SK-N-SH treated with all-trans-retinoic acid at 6 μM for 48 hours (cell line): ENCODE measurements at regions not wholly inside any gene's neighbourhood (a gene's known extent, or its start where the extent isn't known, plus 50 kb on each side); places are given as distances from the start of the nearest gene placed in this dataset.

Experiments
- ARNTL ChIP-seq: fragments of 450-650 bp; formaldehyde crosslinking; IDR thresholded peaks from 2 replicates; pipeline ENCODE4 v1.5.0; 2020; ENCODE audit warnings: low read depth, mild to moderate bottlenecking, moderate library complexity, borderline replicate concordance
- BACH2 ChIP-seq: fragments of 250-450 bp; sonication (Bioruptor Pico); IDR thresholded peaks from 2 replicates; pipeline ENCODE4 v1.9.0; 2021; ENCODE audit warnings: mild to moderate bottlenecking, borderline replicate concordance
- CREB5 ChIP-seq: fragments of 250-450 bp; sonication (Bioruptor Pico); IDR thresholded peaks from 2 replicates; pipeline ENCODE4 v1.5.1; 2020; ENCODE audit warnings: low read depth, mild to moderate bottlenecking, moderate library complexity
- CSDC2 ChIP-seq: fragments of 250-450 bp; sonication (Bioruptor Pico); IDR thresholded peaks from 2 replicates; pipeline ENCODE4 v1.5.0; 2020; ENCODE audit warnings: mild to moderate bottlenecking, moderate library complexity
- ESRRG ChIP-seq: fragments of 250-450 bp; sonication (Bioruptor Pico); IDR thresholded peaks from 2 replicates; pipeline ENCODE4 v1.6.1; 2021; ENCODE audit warnings: mild to moderate bottlenecking
- GLIS3 ChIP-seq: fragments of 250-450 bp; sonication (Bioruptor Pico); IDR thresholded peaks from 2 replicates; pipeline ENCODE4 v1.5.0; 2020; ENCODE audit warnings: mild to moderate bottlenecking, moderate library complexity
- OSR1 ChIP-seq: fragments of 250-450 bp; sonication (Bioruptor Pico); IDR thresholded peaks from 2 replicates; pipeline ENCODE4 v1.8.0; 2022; ENCODE audit warnings: moderate library complexity, mild to moderate bottlenecking, inconsistent platforms
- PATZ1 ChIP-seq: fragments of 250-450 bp; sonication (Bioruptor Pico); IDR thresholded peaks from 2 replicates; pipeline ENCODE4 v1.8.0; 2020; ENCODE audit warnings: mild to moderate bottlenecking, moderate library complexity, borderline replicate concordance
- RARB ChIP-seq: fragments of 250-450 bp; sonication (Bioruptor Pico); IDR thresholded peaks from 2 replicates; pipeline ENCODE4 v1.8.0; 2021; ENCODE audit warnings: mild to moderate bottlenecking, moderate library complexity
- ZC3H10 ChIP-seq: fragments of 250-450 bp; sonication (Bioruptor Pico); IDR thresholded peaks from 2 replicates; pipeline ENCODE4 v1.5.1; 2021; ENCODE audit warnings: mild to moderate bottlenecking, moderate library complexity
- ZFP3 ChIP-seq: fragments of 250-450 bp; sonication (Bioruptor Pico); IDR thresholded peaks from 2 replicates; pipeline ENCODE4 v1.5.0; 2020; ENCODE audit warnings: mild to moderate bottlenecking, moderate library complexity
- ZFP30 ChIP-seq: fragments of 450-650 bp; formaldehyde crosslinking; IDR thresholded peaks from 2 replicates; pipeline ENCODE4 v1.5.0; 2022; ENCODE audit warnings: mild to moderate bottlenecking, moderate library complexity

- TF ChIP-seq CSDC2 (CRISPR knock-in tag) = no peak
- no peak for TF ChIP-seq ZC3H10 (CRISPR knock-in tag)
- no peak for TF ChIP-seq ESRRG (CRISPR knock-in tag)
- no peak for TF ChIP-seq PATZ1 (CRISPR knock-in tag)
- no peak for TF ChIP-seq RARB (CRISPR knock-in tag)
- no peak for TF ChIP-seq BACH2 (CRISPR knock-in tag)
- no peak for TF ChIP-seq CREB5 (CRISPR knock-in tag)
- no peak for TF ChIP-seq ZFP30 (CRISPR knock-in tag)
- TF ChIP-seq ARNTL (CRISPR knock-in tag) = no peak
- TF ChIP-seq OSR1 (CRISPR knock-in tag) = no peak
- no peak for TF ChIP-seq GLIS3 (CRISPR knock-in tag)
- TF ChIP-seq ZFP3 (CRISPR knock-in tag) = no peak
Measured at GRCh38 chr6:141394125-141394536, 738.6 kb upstream of the GJE1 start.
